H1 (cell line): ENCODE measurements at regions not wholly inside any gene's neighbourhood (a gene's known extent, or its start where the extent isn't known, plus 50 kb on each side); places are given as distances from the start of the nearest gene placed in this dataset.

Experiments
- ATF3 ChIP-seq: IDR thresholded peaks from 2 replicates; pipeline ENCODE4 v1.6.1; 2011; ENCODE audit warnings: low read depth, mild to moderate bottlenecking, low read length; ENCODE audit not compliant: insufficient read depth
- CHD7 ChIP-seq: fragments of 300-600 bp; sonication (generic); IDR thresholded peaks from 2 replicates; pipeline ENCODE4 v1.7.1; 2012; ENCODE audit warnings: low read length, moderate library complexity, mild to moderate bottlenecking, inconsistent platforms; ENCODE audit not compliant: insufficient replicate concordance
- CTCF ChIP-seq, 3 experiments: IDR thresholded peaks; 1 replicate in 2 of 3; 2 replicates in 1 of 3; pipeline versions ENCODE4 v1.5.1 to v1.6.1; 2011; ENCODE audit warnings: low read length in 3 of 3, mild to moderate bottlenecking in 3 of 3, inconsistent platforms in 2 of 3, low read depth in 1 of 3, moderate library complexity in 1 of 3; ENCODE audit not compliant: insufficient read depth in 1 of 3; ENCODE audit errors: control extremely low read depth in 1 of 3
- EZH2 ChIP-seq: fragments of 200-600 bp; sonication (generic); IDR thresholded peaks from 2 replicates; pipeline ENCODE4 v1.7.1; 2012; ENCODE audit warnings: low read depth, mild to moderate bottlenecking, moderate library complexity, low read length, inconsistent platforms; ENCODE audit not compliant: severe bottlenecking
- MAFK ChIP-seq: IDR thresholded peaks from 2 replicates; pipeline ENCODE4 v1.6.1; 2012; ENCODE audit warnings: low read depth, mild to moderate bottlenecking, improper control_type of control experiment, low read length
- POLR2AphosphoS5 ChIP-seq: IDR thresholded peaks from 2 replicates; pipeline ENCODE4 v1.6.1; 2011; ENCODE audit warnings: low read depth, low read length
- RAD21 ChIP-seq, 2 experiments: IDR thresholded peaks in 1 of 2; conservative IDR thresholded peaks in 1 of 2; 2 replicates each; pipeline ENCODE4 v1.6.1; 2011; ENCODE audit warnings: low read depth in 2 of 2, low read length in 2 of 2, improper control_type of control experiment in 1 of 2, inconsistent platforms in 1 of 2, mild to moderate bottlenecking in 1 of 2, moderate library complexity in 1 of 2
- SIRT6 ChIP-seq: IDR thresholded peaks from one replicate; pipeline ENCODE4 v1.7.1; 2012; ENCODE audit warnings: low read length, inconsistent platforms

GRCh38 chrX:151510203-151510602 lies 53.3 kb upstream of the PASD1 start (continued):
- TF ChIP-seq CHD7 (no peak), MAFK (no peak), EZH2 (no peak), ATF3 (no peak), POLR2AphosphoS5 (no peak), CTCF (IDR thresholded peaks at IDR 0.05; ENCODE audit: control extremely low read depth in 1 of 3, insufficient read depth in 1 of 3, low read depth in 1 of 3, low read length in 3 of 3) (no peak), SIRT6 (no peak), RAD21 (IDR thresholded peaks at IDR 0.05 in 1 of 2, conservative IDR thresholded peaks at IDR 0.05 in 1 of 2; ENCODE audit: low read depth in 2 of 2, low read length in 2 of 2) (no peak)
